DMS 273 (cell line): ENCODE measurements at regions not wholly inside any gene's neighbourhood (a gene's known extent, or its start where the extent isn't known, plus 50 kb on each side); places are given as distances from the start of the nearest gene placed in this dataset.

Experiments
- DNase-seq: peaks from one replicate; lab custom pipeline; 2025; ENCODE audit not compliant: unreplicated experiment; lab: John Stamatoyannopoulos, UW

GRCh38 chr13:38519229-38519911, 167.5 kb upstream of the FREM2 start:
- no peak for DNase-seq

GRCh38 chr13:38520041-38520440, 166.8 kb upstream of the FREM2 start:
- no peak for DNase-seq

DNA sequence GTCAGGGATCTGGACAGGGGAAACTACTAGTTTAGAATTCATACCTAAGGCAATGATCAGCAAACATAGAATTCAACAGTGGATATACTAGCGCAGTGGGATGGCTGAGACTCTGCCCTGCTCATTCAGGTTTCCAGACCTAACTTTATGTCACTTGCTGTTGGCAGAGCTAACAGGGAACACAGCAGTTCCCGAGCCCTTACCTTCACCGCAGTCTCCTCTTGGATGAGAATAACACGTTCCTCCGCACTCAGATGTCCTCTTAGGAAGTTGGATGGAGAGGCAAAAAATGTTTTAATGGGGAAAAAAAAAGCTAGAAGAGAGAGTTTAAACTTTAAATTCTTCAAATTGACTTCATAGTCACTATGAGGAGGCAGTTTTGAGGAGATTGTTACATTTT, 159.7 kb upstream of the FREM2 start:
- no peak for DNase-seq

DNA sequence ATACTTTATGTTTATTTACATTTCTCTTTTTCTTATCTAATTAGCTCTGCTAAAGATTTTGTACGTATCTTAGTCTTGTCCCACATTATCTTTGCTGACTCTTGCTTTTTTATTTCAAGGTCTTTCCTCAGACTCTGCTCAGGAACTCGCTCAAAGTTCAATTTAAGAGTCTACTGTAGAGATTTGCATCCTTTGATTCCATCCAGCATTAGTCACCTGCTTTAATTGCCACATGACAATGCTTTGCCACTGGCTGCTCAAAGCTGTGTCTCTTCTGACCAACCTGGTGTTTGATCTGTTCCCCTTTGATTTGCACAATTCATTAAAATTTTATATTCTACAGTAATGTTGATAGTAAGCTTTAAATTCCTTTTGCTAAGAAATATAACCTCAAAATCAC, 157.9 kb upstream of the FREM2 start:
- DNase-seq = no peak

- peak; percentile 11 for DNase-seq
Measured at GRCh38 chr13:38530492-38530891, 156.4 kb upstream of the FREM2 start.

DNA sequence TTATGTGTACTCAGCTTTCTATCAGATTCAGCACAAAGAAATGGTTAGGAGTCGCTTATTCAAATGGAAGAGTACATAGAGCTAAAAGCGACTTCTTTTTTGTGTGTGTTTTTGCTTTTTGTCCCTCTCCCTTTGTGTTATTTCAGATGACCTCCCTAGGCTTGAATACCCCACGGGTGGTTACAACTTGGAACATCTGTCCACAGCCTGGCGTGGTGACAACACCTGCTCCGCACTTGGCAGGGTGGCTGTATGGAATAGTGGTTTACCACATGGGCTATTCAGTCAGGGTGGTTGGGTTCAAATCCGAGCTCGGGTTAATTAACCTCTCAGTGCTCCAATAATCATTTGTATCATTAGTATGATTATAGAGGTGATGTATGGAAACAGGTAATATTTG, 151.6 kb upstream of the FREM2 start:
- DNase-seq = no peak

- DNase-seq = no peak
Measured at GRCh38 chr13:38537051-38537450, 149.8 kb upstream of the FREM2 start.

- DNase-seq = no peak
Measured at GRCh38 chr13:38538422-38538821, 148.5 kb upstream of the FREM2 start.

- DNase-seq = no peak
Measured at GRCh38 chr13:38539632-38540031, 147.2 kb upstream of the FREM2 start.

GRCh38 chr13:38542601-38543000, 144.3 kb upstream of the FREM2 start:
- DNase-seq = no peak

- DNase-seq = no peak
Measured at GRCh38 chr13:38543561-38543960, 143.3 kb upstream of the FREM2 start.

GRCh38 chr13:38563739-38564138, 123.1 kb upstream of the FREM2 start:
- DNase-seq = no peak

- no peak for DNase-seq
Measured at GRCh38 chr13:38564256-38565150, 122.4 kb upstream of the FREM2 start.

GRCh38 chr13:38566023-38566422, 120.9 kb upstream of the FREM2 start:
- no peak for DNase-seq

DNA sequence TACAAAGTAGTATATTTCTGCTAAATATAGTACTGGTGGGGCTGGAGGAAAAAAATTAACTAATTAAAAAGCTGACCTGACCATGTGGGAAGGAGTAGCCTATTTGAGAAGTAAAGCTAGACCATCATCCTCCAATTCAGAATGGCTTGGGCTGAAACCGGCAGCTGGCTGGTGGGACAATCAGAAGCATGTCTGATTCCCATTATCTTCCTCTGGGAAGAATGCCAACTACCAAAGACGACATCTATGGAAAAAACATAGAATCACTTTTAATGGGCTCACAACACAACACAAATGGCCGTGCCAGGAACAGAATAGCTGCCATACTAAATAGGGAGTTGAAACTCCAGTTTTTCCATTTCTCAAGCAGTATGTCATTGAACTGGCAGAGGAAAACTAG, 120.4 kb upstream of the FREM2 start:
- DNase-seq = no peak

DNA sequence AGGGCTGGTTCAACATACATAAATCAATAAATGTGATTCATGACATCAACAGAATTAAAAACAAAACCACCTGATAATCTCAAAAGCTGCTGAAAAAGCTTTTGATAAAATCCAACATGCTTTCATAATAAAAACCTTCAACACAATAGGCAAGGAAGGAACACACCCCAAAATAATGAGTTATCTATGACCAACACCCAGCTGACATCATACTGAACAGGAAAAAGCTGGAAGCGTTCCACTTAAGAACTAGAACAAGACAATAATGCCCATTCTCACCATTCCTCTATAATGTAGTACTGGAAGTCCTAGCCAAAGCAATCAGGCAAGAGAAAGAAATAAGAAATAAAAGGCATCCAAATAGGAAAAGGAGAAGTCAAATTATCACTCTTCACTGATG, 116.2 kb upstream of the FREM2 start:
- no peak for DNase-seq

- no peak for DNase-seq
Measured at GRCh38 chr13:38575427-38575826, 111.5 kb upstream of the FREM2 start.

GRCh38 chr13:38577048-38577447, 109.8 kb upstream of the FREM2 start:
- no peak for DNase-seq

- peak; percentile 56 for DNase-seq
Measured at GRCh38 chr13:38582133-38582532, 104.7 kb upstream of the FREM2 start.

GRCh38 chr13:38590230-38590629, 96.6 kb upstream of the FREM2 start:
- no peak for DNase-seq

DNA sequence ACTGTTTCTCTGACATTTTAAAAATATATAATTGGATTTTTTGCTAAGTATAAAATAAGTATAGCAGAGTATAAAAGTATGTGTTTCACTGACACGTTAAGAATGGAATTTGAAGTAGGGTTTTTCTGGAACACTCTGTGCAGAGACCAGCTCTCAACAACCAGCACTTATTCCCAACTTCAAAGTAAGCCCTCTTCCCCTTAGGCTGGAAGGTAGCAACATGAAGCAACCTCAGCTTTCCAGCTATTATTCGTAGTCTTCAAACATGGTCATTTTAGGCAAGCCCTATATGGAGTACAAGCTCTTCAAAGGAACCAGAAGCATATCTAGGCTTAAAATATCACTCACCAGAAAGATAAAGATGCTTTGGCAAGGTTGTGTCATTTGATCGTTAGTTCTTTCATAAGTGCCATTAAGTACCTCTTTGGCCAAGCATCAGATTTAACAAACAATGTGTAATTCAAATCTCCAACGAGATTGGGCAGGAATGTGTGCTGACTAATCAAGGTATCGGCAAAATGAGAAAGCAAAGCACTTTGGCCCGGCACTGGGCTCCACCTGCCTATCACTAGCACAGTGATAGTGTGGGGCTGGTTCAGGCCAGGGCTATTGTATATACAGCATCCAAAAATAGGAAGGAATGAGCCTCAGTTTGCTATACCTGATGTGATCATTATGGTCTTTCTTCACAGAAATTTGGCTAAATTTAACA, 95.9 kb upstream of the FREM2 start:
- DNase-seq = no peak

DNA sequence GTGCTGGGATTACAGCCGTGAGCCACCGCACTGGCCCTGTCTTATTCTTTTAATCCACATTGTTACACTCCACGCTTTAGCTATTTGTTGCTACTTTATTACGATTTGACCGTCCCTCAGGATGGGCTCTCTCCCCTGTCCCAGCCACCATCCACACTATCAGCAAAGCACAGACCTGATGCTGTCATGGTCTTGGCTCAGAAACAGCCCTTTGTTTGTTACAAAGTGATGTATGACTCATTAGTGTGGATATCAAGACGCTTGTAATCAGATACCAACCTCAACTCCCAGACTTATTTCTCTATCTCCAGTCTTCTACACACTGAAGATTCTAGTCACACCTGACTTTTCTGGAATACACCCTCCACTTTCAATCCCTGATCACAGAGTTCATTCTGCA, 84.6 kb upstream of the FREM2 start:
- no peak for DNase-seq
